KMS-11 (cell line): ENCODE measurements at regions not wholly inside any gene's neighbourhood (a gene's known extent, or its start where the extent isn't known, plus 50 kb on each side); places are given as distances from the start of the nearest gene placed in this dataset.

Source experiments
- H2AFZ ChIP-seq: fragments of 200-600 bp; sonication (generic); 2 replicates; pipeline ENCODE4 v1.6.1; 2016; ENCODE audit warnings: antibody characterized with exemption, mixed run types, low read depth
- H3K27ac ChIP-seq: fragments of 200-600 bp; sonication (generic); 2 replicates; pipeline ENCODE4 v1.6.1; 2016; ENCODE audit warnings: mild to moderate bottlenecking, mixed run types
- H3K27me3 ChIP-seq: fragments of 200-600 bp; sonication (generic); 2 replicates; pipeline ENCODE4 v1.6.1; 2017; ENCODE audit warnings: mild to moderate bottlenecking, low read depth, mixed run types, moderate library complexity; ENCODE audit not compliant: insufficient read depth
- H3K36me3 ChIP-seq: fragments of 200-600 bp; sonication (generic); 2 replicates; pipeline ENCODE4 v1.6.1; 2017; ENCODE audit warnings: mild to moderate bottlenecking, mixed run types; ENCODE audit not compliant: insufficient read depth
- H3K4me1 ChIP-seq: fragments of 200-600 bp; sonication (generic); 2 replicates; pipeline ENCODE4 v1.6.1; 2016; ENCODE audit warnings: mild to moderate bottlenecking, low read depth, mixed run types; ENCODE audit not compliant: poor library complexity, severe bottlenecking
- H3K4me2 ChIP-seq: fragments of 200-600 bp; sonication (generic); 2 replicates; pipeline ENCODE4 v1.7.0; 2016; ENCODE audit warnings: mild to moderate bottlenecking, mixed run types
- H3K4me3 ChIP-seq: fragments of 200-600 bp; sonication (generic); IDR thresholded peaks from 2 replicates; pipeline ENCODE4 v1.6.1; 2017; ENCODE audit warnings: low read depth, low read length, mixed read lengths; ENCODE audit not compliant: insufficient read depth
- H3K79me2 ChIP-seq: fragments of 200-600 bp; sonication (generic); 2 replicates; pipeline ENCODE4 v1.6.1; 2016; ENCODE audit warnings: low read depth, mixed run types; ENCODE audit not compliant: insufficient read depth
- H3K9ac ChIP-seq: fragments of 200-600 bp; sonication (generic); 2 replicates; pipeline ENCODE4 v1.6.1; 2016; ENCODE audit warnings: mild to moderate bottlenecking, mixed run types
- H4K20me1 ChIP-seq: fragments of 200-600 bp; sonication (generic); 2 replicates; pipeline ENCODE4 v1.6.1; 2016; ENCODE audit warnings: mild to moderate bottlenecking, mixed run types; ENCODE audit not compliant: insufficient read depth
- CTCF ChIP-seq: fragments of 200-600 bp; sonication (generic); conservative IDR thresholded peaks from 2 replicates; pipeline ENCODE4 v1.6.1; 2017; ENCODE audit warnings: low read depth, mild to moderate bottlenecking, antibody characterized with exemption, low read length, moderate library complexity, mixed read lengths

- no peak overlapping the region for H3K9ac ChIP-seq
- H3K4me2 ChIP-seq = no peak overlapping the region
- no peaks in the 10 kb centered on the region for H3K79me2 ChIP-seq
- H2AFZ ChIP-seq = no peak overlapping the region
- H4K20me1 ChIP-seq = no peaks in the 10 kb centered on the region
- H3K36me3 ChIP-seq = no peaks in the 10 kb centered on the region
- H3K27ac ChIP-seq = no peak overlapping the region
- H3K4me3 ChIP-seq = no peak overlapping the region
- H3K4me1 ChIP-seq = no peaks in the 10 kb centered on the region
- no peaks in the 10 kb centered on the region for H3K27me3 ChIP-seq
- TF ChIP-seq CTCF = no peak
These were observed 574.1 kb downstream of the NR2F1-AS1 start for GRCh38 chr5:93006915-93007314.

- Histone ChIP-seq H4K20me1 (no peaks in the 10 kb centered on the region), H3K9ac (no peak overlapping the region), H3K4me3 (no peak overlapping the region), H2AFZ (no peak overlapping the region), H3K27ac (no peak overlapping the region), H3K27me3 (no peaks in the 10 kb centered on the region), H3K4me2 (no peak overlapping the region), H3K36me3 (no peaks in the 10 kb centered on the region), H3K79me2 (no peaks in the 10 kb centered on the region), H3K4me1 (no peaks in the 10 kb centered on the region)
- no peak for TF ChIP-seq CTCF
These were observed 582.6 kb downstream of the NR2F1-AS1 start for GRCh38 chr5:92998456-92998855.

- no peak for TF ChIP-seq CTCF
- Histone ChIP-seq H3K27ac (no peak overlapping the region), H2AFZ (no peak overlapping the region), H3K4me1 (no peaks in the 10 kb centered on the region), H3K4me2 (no peak overlapping the region), H3K79me2 (no peaks in the 10 kb centered on the region), H3K9ac (no peak overlapping the region), H4K20me1 (no peaks in the 10 kb centered on the region), H3K4me3 (no peak overlapping the region), H3K27me3 (no peaks in the 10 kb centered on the region), H3K36me3 (no peaks in the 10 kb centered on the region)
These were observed 586.6 kb downstream of the NR2F1-AS1 start for GRCh38 chr5:92994392-92994791.

GRCh38 chr5:92992073-92992472 is 588.9 kb downstream of the NR2F1-AS1 start:
- Histone ChIP-seq H3K79me2 (no peaks in the 10 kb centered on the region), H3K27me3 (no peaks in the 10 kb centered on the region), H3K27ac (no peak overlapping the region), H4K20me1 (no peaks in the 10 kb centered on the region), H3K36me3 (no peaks in the 10 kb centered on the region), H3K4me3 (no peak overlapping the region), H3K9ac (no peak overlapping the region), H3K4me2 (no peak overlapping the region), H3K4me1 (no peaks in the 10 kb centered on the region), H2AFZ (no peak overlapping the region)
- TF ChIP-seq CTCF = no peak
